Erythroblast (primary cell): ENCODE measurements at regions not wholly inside any gene's neighbourhood (a gene's known extent, or its start where the extent isn't known, plus 50 kb on each side); places are given as distances from the start of the nearest gene placed in this dataset.

Source experiments
- GATA1 ChIP-seq: IDR thresholded peaks from 2 replicates; pipeline ENCODE4 v1.6.1; 2011; ENCODE audit warnings: low read depth, mild to moderate bottlenecking, control low read depth, low read length, moderate library complexity
- POLR2A ChIP-seq: IDR thresholded peaks from 2 replicates; pipeline ENCODE4 v1.6.1; 2011; ENCODE audit warnings: mild to moderate bottlenecking, low read length

DNA sequence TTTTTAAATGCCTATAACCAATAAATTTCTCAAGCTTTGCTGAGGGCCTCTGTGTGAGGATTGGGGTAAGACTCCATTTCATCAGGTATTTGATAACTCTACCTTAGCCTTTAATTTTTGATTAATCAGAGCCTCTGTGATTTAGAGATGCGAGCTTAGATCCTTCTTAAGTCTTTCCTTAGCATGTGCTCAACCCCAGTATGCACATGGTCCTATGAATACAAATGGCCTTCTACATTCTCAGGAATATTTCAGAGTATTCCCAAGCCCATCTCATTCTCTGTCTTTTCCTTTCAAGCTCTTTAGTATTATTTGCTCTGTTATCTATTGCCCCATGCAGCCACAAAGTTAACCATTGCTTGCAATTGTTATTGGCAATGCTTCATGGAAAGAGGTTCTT lies 1407.7 kb downstream of the LRFN5 start:
- no peak for TF ChIP-seq POLR2A
- TF ChIP-seq GATA1 = no peak
